ENCODE measurements at regions not wholly inside any gene's neighbourhood (a gene's known extent, or its start where the extent isn't known, plus 50 kb on each side); places are given as distances from the start of the nearest gene placed in this dataset.

DNA sequence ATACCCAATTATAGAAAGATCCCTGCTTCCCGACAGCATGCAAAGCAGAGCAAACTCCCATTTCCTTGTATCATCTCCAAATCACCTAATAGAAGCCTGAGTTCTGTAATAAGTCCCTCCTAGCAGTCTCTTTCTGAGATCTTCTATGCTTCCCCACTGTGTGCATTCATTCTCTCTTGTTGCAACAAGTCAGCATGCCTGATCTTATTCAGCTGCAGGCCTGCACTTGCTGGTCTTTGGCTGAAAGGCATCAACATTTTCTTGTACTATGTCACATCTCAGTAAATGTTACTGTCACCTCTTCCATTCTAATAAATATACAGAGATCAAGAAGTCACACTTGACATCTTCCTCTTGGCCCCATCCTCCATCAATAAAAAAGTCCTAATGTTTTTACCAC is 449.9 kb upstream of the MEX3C start:
- Histone ChIP-seq H3K9ac (replicated peaks in 1 of 4; ENCODE audit: extremely low read depth in 1 of 4, low read depth in 3 of 4, low read length in 3 of 4) (no peak overlapping the region), H3K79me1 (ENCODE audit: low read depth, low read length) (no peaks in the 10 kb centered on the region), H3K14ac (ENCODE audit: insufficient read length) (no peak overlapping the region), H3K23ac (ENCODE audit: insufficient read length) (no peak overlapping the region), H2AK5ac (ENCODE audit: low read depth, low read length) (no peak overlapping the region), H3K4ac (replicated peaks; ENCODE audit: insufficient read length, low read depth, low read length) (no peak overlapping the region), H2BK5ac (ENCODE audit: low read depth, low read length) (no peak overlapping the region), H3K4me1 (replicated peaks in 1 of 4; ENCODE audit: control insufficient read depth in 3 of 4, insufficient read depth in 4 of 4, low read length in 3 of 4) (no peaks in the 10 kb centered on the region), H3K18ac (ENCODE audit: extremely low read depth, low read length) (no peak overlapping the region), H3K36me3 (ENCODE audit: control insufficient read depth in 2 of 4, insufficient read depth in 4 of 4, low read length in 3 of 4) (no peaks in the 10 kb centered on the region), H2AFZ (ENCODE audit: low read length) (no peak overlapping the region), H2BK20ac (ENCODE audit: low read length) (no peak overlapping the region), H4K8ac (ENCODE audit: extremely low read depth, insufficient read depth, low read length) (no peak overlapping the region), H3K4me2 (ENCODE audit: insufficient read depth in 1 of 2, low read depth in 2 of 2, low read length in 2 of 2) (no peak overlapping the region), H4K91ac (replicated peaks; ENCODE audit: insufficient read length, low read length) (no peak overlapping the region), H3K79me2 (ENCODE audit: control insufficient read depth in 1 of 2, insufficient read depth in 2 of 2, low read length in 2 of 2) (no peaks in the 10 kb centered on the region), H3K27me3 (replicated peaks in 1 of 4; ENCODE audit: control insufficient read depth in 3 of 4, extremely low read depth in 1 of 4, insufficient read depth in 3 of 4, low read length in 3 of 4) (no peaks in the 10 kb centered on the region), H2BK15ac (ENCODE audit: low read length) (no peak overlapping the region), H2BK12ac (ENCODE audit: low read depth, low read length) (no peak overlapping the region), H3K9me3 (ENCODE audit: insufficient read depth in 2 of 2, low read depth in 1 of 2, low read length in 1 of 2) (no peaks in the 10 kb centered on the region), H4K20me1 (replicated peaks in 1 of 2; ENCODE audit: control insufficient read depth in 1 of 2, insufficient read depth in 2 of 2, low read length in 2 of 2) (no peaks in the 10 kb centered on the region), H3K56ac (replicated peaks; ENCODE audit: insufficient read length, low read depth, low read length) (no peak overlapping the region), H3K23me2 (ENCODE audit: low read depth, low read length) (no peaks in the 10 kb centered on the region), H2BK120ac (replicated peaks; ENCODE audit: low read depth, low read length) (no peak overlapping the region), H4K5ac (ENCODE audit: insufficient read length, low read depth, low read length) (no peak overlapping the region), H3K4me3 (ENCODE audit: extremely low read depth in 1 of 4, insufficient read depth in 2 of 4, low read depth in 3 of 4, low read length in 4 of 4) (no peak overlapping the region), H3K27ac (ENCODE audit: low read depth, low read length) (no peak overlapping the region)
- DNase-seq (ENCODE audit: low read depth in 1 of 2, low spot score in 2 of 2) (no peak), FAIRE-seq (no peak)
- ChIA-PET CTCF (ENCODE audit: partially characterized antibody) (interaction anchor here (0.8 to 1.3 kb wide), 4 partner anchors 18 to 683 kb away, joined by 3 to 5 read pairs (median 3); no protein-coding TSS in a partner anchor), POLR2A (ENCODE audit: partially characterized antibody) (no interaction called here)
- 94% methylated on average over 1 of the region's 1 CpG; no CpG with 5 or more reads in 1 of the 2 experiments for WGBS, 2 experiments (ENCODE audit: extremely low coverage in 1 of 2, insufficient coverage in 1 of 2, insufficient read length in 1 of 2, insufficient replicate concordance in 2 of 2, low coverage in 1 of 2, low lambda C conversion rate in 2 of 2, missing lambda C conversion rate in 1 of 2)
- no peak for TF ChIP-seq RAD21 (IDR thresholded peaks at IDR 0.05 in 1 of 2, conservative IDR thresholded peaks at IDR 0.05 in 1 of 2; ENCODE audit: low read depth in 2 of 2, low read length in 2 of 2)
- no peak for TF ChIP-seq SP2 (IDR thresholded peaks at IDR 0.05; ENCODE audit: low read length)
- TF ChIP-seq GTF2F1 (IDR thresholded peaks at IDR 0.05; ENCODE audit: borderline replicate concordance, low read depth, low read length), result no peak
- TF ChIP-seq HDAC6 (IDR thresholded peaks at IDR 0.05; ENCODE audit: low read depth, low read length), result no peak
- no peak for TF ChIP-seq EZH2 (IDR thresholded peaks at IDR 0.05; ENCODE audit: low read depth, low read length, severe bottlenecking)
- TF ChIP-seq, protein P1, sequence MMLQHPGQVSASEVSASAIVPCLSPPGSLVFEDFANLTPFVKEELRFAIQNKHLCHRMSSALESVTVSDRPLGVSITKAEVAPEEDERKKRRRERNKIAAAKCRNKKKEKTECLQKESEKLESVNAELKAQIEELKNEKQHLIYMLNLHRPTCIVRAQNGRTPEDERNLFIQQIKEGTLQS (IDR thresholded peaks at IDR 0.05; ENCODE audit: insufficient read depth, low read depth, low read length), result no peak
- TF ChIP-seq KDM4A (IDR thresholded peaks at IDR 0.05; ENCODE audit: low read depth, low read length, severe bottlenecking), result no peak
- TF ChIP-seq RBBP5 (IDR thresholded peaks at IDR 0.05; ENCODE audit: borderline replicate concordance, low read depth, low read length), result no peak
- no peak for TF ChIP-seq POU5F1 (IDR thresholded peaks at IDR 0.05; ENCODE audit: low read depth, low read length)
- no peak for TF ChIP-seq SAP30 (IDR thresholded peaks at IDR 0.05; ENCODE audit: insufficient read depth, insufficient replicate concordance, low read length)
- TF ChIP-seq PHF8 (conservative IDR thresholded peaks at IDR 0.05; ENCODE audit: low read depth, low read length), result no peak
- TF ChIP-seq NANOG (IDR thresholded peaks at IDR 0.05; ENCODE audit: insufficient read depth, low read depth, low read length, poor library complexity, severe bottlenecking), result no peak
